Spleen (tissue), 11 donors: ENCODE measurements at regions not wholly inside any gene's neighbourhood (a gene's known extent, or its start where the extent isn't known, plus 50 kb on each side); places are given as distances from the start of the nearest gene placed in this dataset.

Source experiments
- DNase-seq: peaks from one replicate; pipeline ENCODE4 v3.0.0-alpha.2; 2020
- H3K27ac ChIP-seq, 8 donors: fragments of 200-600 bp; sonication (generic) in 7 of 8; 1 replicate in 4 of 8; 2 replicates in 4 of 8; pipeline versions ENCODE4 v1.5.0 to v1.8.0; 2016 to 2021; ENCODE audit warnings: inconsistent platforms in 4 of 8, mild to moderate bottlenecking in 4 of 8, moderate library complexity in 1 of 8
- H3K27me3 ChIP-seq, 7 donors: fragments of 200-600 bp; sonication (generic) in 6 of 7; replicated peaks in 1 of 7; 1 replicate in 4 of 7; 2 replicates in 3 of 7; pipeline versions ENCODE4 v1.5.0 to v1.8.0; 2016 to 2021; ENCODE audit warnings: inconsistent platforms in 3 of 7, mild to moderate bottlenecking in 1 of 7
- H3K36me3 ChIP-seq, 6 donors: fragments of 200-600 bp; sonication (generic) in 5 of 6; 1 replicate in 4 of 6; 2 replicates in 2 of 6; pipeline versions ENCODE4 v1.5.0 to v1.8.0; 2016 to 2021; ENCODE audit warnings: inconsistent platforms in 2 of 6
- H3K4me1 ChIP-seq, 6 donors: fragments of 200-600 bp; sonication (generic) in 5 of 6; 1 replicate in 3 of 6; 2 replicates in 3 of 6; pipeline versions ENCODE4 v1.5.0 to v1.8.0; 2016 to 2021; ENCODE audit warnings: inconsistent platforms in 3 of 6
- H3K4me3 ChIP-seq, 8 donors: fragments of 200-600 bp; sonication (generic) in 7 of 8; 1 replicate in 4 of 8; 2 replicates in 4 of 8; pipeline versions ENCODE4 v1.5.0 to v1.8.0; 2016 to 2021; ENCODE audit warnings: inconsistent platforms in 4 of 8, mild to moderate bottlenecking in 4 of 8, moderate library complexity in 2 of 8
- H3K9me3 ChIP-seq, 8 donors: fragments of 200-600 bp; sonication (generic) in 7 of 8; 1 replicate in 4 of 8; 2 replicates in 4 of 8; pipeline versions ENCODE4 v1.5.0 to v1.8.0; 2016 to 2021; ENCODE audit warnings: inconsistent platforms in 4 of 8
- POLR2A ChIP-seq, 3 donors: fragments of 450-650 bp; IDR thresholded peaks; one replicate each; pipeline ENCODE4 v1.5.1; 2017; ENCODE audit warnings: antibody characterized with exemption in 3 of 3, mild to moderate bottlenecking in 1 of 3
- POLR2AphosphoS5 ChIP-seq, 3 donors: sonication (generic); formaldehyde crosslinking; IDR thresholded peaks; one replicate each; pipeline ENCODE4 v1.5.1; 2017; ENCODE audit warnings: antibody characterized with exemption in 3 of 3
- WGBS, 5 donors: extraction: QIAGEN DNeasy Blood & Tissue Kit in 3 of 5; methylation state at CpG; one replicate each; pipeline versions ENCODE4 v1.1.5 to v1.1.7; 2013 to 2018; 5-methylcytosine and 5-hydroxymethylcytosine counted together
- intact Hi-C: fragments of 100-400 bp; cut with DNase I; formaldehyde crosslinking; loops from one replicate; pipeline ENCODE4 v1.15.0; 2023; ENCODE audit warnings: low total_unique reads
- TF ChIP-seq, protein P1 (sequence below), 11 experiments: fragments of 200-600 bp in 7 of 11; fragments of 450-650 bp in 4 of 11; sonication (generic) in 4 of 11; IDR thresholded peaks in 8 of 11; conservative IDR thresholded peaks in 3 of 11; 1 replicate in 7 of 11; 2 replicates in 4 of 11; pipeline versions ENCODE4 v1.4.0 to v1.8.0; 2016 to 2021; ENCODE audit warnings: antibody characterized with exemption in 11 of 11, inconsistent platforms in 4 of 11, mild to moderate bottlenecking in 1 of 11
- donor health status: healthy with polysubstance abuse.
- donor health status: DM: no; HTN: no; CAD: no; lungs with moderate emphysema.
- donor health status: DM: no; HTN: no; CAD: no.
- donor health status: Bipolar disorder and iron deficiency.
- donor health status: healthy.
- donor health status: DM: no; HTN: no; CAD: no.
- donor health status: DM: yes; HTN: yes; CAD: no.

GRCh38 chr9:23539311-23539710, 286.7 kb downstream of the ELAVL2 start:
- Histone ChIP-seq H3K4me3 (no peak overlapping the region), H3K4me1 (no peaks in the 10 kb centered on the region), H3K27me3 (peaks cover 0 to 6% (median 0%) of the 10 kb centered on the region in 7 donors), H3K36me3 (no peaks in the 10 kb centered on the region), H3K9me3 (peaks cover 0 to 6% (median 0%) of the 10 kb centered on the region in 8 donors), H3K27ac (no peak overlapping the region)
- TF ChIP-seq, protein P1, sequence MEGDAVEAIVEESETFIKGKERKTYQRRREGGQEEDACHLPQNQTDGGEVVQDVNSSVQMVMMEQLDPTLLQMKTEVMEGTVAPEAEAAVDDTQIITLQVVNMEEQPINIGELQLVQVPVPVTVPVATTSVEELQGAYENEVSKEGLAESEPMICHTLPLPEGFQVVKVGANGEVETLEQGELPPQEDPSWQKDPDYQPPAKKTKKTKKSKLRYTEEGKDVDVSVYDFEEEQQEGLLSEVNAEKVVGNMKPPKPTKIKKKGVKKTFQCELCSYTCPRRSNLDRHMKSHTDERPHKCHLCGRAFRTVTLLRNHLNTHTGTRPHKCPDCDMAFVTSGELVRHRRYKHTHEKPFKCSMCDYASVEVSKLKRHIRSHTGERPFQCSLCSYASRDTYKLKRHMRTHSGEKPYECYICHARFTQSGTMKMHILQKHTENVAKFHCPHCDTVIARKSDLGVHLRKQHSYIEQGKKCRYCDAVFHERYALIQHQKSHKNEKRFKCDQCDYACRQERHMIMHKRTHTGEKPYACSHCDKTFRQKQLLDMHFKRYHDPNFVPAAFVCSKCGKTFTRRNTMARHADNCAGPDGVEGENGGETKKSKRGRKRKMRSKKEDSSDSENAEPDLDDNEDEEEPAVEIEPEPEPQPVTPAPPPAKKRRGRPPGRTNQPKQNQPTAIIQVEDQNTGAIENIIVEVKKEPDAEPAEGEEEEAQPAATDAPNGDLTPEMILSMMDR (IDR thresholded peaks at IDR 0.05 in 8 of 11, conservative IDR thresholded peaks at IDR 0.05 in 3 of 11) = no peak
- TF ChIP-seq POLR2A (IDR thresholded peaks at IDR 0.05) = no peak
- no peak for TF ChIP-seq POLR2AphosphoS5 (IDR thresholded peaks at IDR 0.05)
- DNase-seq = no peak
- WGBS, 5 donors = 60 to 88% (median 81%) methylated on average over 1 of the region's 1 CpG
- intact Hi-C loops = no loop called here

GRCh38 chr9:23541976-23542375, 284.1 kb downstream of the ELAVL2 start:
- Histone ChIP-seq H3K27ac (no peak overlapping the region), H3K36me3 (no peaks in the 10 kb centered on the region), H3K27me3 (peaks cover 0 to 6% (median 0%) of the 10 kb centered on the region in 7 donors), H3K9me3 (peaks cover 0 to 7% (median 0%) of the 10 kb centered on the region in 8 donors), H3K4me3 (no peak overlapping the region), H3K4me1 (no peaks in the 10 kb centered on the region)
- DNase-seq = no peak
- intact Hi-C loops = loop anchor here (10.0 kb wide), 1 partner anchor 57 kb away; no protein-coding TSS in a partner anchor
- 78 to 89% (median 84%) methylated on average over 2 of the region's 2 CpGs for WGBS, 5 donors
- TF ChIP-seq POLR2AphosphoS5 (IDR thresholded peaks at IDR 0.05) (no peak), POLR2A (IDR thresholded peaks at IDR 0.05) (no peak)
- TF ChIP-seq, protein P1 (IDR thresholded peaks at IDR 0.05 in 8 of 11, conservative IDR thresholded peaks at IDR 0.05 in 3 of 11) = no peak

- DNase-seq = no peak
- Histone ChIP-seq H3K4me3 (no peak overlapping the region), H3K9me3 (peaks cover 0 to 7% (median 0%) of the 10 kb centered on the region in 8 donors), H3K4me1 (no peaks in the 10 kb centered on the region), H3K36me3 (no peaks in the 10 kb centered on the region), H3K27me3 (peaks cover 0 to 5% (median 0%) of the 10 kb centered on the region in 7 donors), H3K27ac (no peak overlapping the region)
- no peak for TF ChIP-seq POLR2AphosphoS5 (IDR thresholded peaks at IDR 0.05)
- TF ChIP-seq POLR2A (IDR thresholded peaks at IDR 0.05) = no peak
- TF ChIP-seq, protein P1 (IDR thresholded peaks at IDR 0.05 in 8 of 11, conservative IDR thresholded peaks at IDR 0.05 in 3 of 11) = no peak
- intact Hi-C loops = loop anchor here (10.0 kb wide), 1 partner anchor 58 kb away; no protein-coding TSS in a partner anchor
These were observed 283.6 kb downstream of the ELAVL2 start for GRCh38 chr9:23542438-23542837.

DNA sequence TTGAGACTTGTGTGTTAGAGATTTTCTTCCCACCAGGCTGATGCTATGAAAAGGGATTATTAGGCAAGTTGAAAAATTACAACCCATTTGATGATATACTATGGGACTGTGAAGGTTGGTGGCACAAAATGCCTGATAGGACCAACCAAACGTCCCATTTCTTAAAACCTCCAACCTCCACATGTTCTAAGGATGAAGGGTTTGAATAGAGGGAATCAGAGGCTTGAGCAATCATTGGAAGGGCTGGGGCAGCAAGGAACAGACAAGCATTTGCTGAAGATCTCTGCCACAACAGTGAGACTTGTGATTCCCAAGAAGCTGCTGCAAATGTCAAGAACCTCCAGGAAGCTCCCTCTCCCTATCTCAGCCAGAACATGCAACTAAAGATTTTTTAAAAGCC, 283.1 kb downstream of the ELAVL2 start:
- no peaks in the 10 kb centered on the region for H3K4me1 ChIP-seq
- H3K27ac ChIP-seq = no peak overlapping the region
- H3K36me3 ChIP-seq = no peaks in the 10 kb centered on the region
- DNase-seq = no peak
- peaks cover 0 to under 1% (median 0%) of the 10 kb centered on the region in 7 donors for H3K27me3 ChIP-seq
- WGBS, 5 donors = 36 to 54% (median 44%) methylated on average over 1 of the region's 1 CpG
- no peak overlapping the region for H3K4me3 ChIP-seq
- intact Hi-C loops = loop anchor here (10.0 kb wide), 1 partner anchor 58 kb away; no protein-coding TSS in a partner anchor
- no peak for TF ChIP-seq POLR2A (IDR thresholded peaks at IDR 0.05)
- TF ChIP-seq, protein P1 (IDR thresholded peaks at IDR 0.05 in 8 of 11, conservative IDR thresholded peaks at IDR 0.05 in 3 of 11) = no peak
- TF ChIP-seq POLR2AphosphoS5 (IDR thresholded peaks at IDR 0.05) = no peak
- H3K9me3 ChIP-seq = peaks cover 0 to 7% (median 0%) of the 10 kb centered on the region in 8 donors
